ENCODE measurements at regions not wholly inside any gene's neighbourhood (a gene's known extent, or its start where the extent isn't known, plus 50 kb on each side); places are given as distances from the start of the nearest gene placed in this dataset.
"Not testable (repeated sequence)": the region's sequence is repeated elsewhere in the genome, so short reads cannot be mapped to it uniquely, and the experiment has no call there.

DNA sequence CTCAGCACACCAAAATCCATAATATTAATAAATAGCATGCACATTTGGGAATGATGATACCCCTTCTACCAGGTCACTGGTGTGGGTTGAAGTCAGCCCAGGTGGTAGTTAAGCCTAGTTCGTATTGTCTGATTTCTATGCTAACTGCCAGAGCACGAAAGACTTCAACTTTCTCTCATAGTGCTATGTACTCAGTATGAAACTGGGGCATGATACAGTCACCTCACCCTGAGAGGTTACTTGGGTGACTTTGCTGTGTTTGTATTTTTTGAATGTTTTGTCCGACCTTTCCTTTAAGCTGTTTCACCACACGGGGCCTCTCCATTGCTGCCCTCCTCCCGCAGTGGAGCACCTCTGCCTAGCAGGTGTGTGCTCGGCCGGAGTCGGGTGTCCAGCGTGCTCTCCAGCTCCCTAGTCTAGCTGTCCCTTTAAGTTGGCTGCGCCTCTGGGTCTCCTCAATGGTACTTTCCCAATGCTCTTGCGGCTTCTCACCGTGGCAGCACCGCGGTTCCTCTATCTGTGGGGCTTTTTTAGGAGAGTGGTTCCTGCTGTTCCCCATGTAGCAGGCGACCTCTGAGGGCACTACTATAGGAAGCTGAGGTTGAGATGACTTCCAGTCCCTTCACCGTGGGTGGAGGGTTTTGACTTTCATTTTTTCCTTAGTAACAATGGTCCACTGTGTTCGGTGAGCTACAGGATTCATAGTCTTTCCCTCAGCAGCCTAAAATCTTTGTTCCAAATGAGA lies 524.0 kb upstream of the PFKP start:
- no peak for DNase-seq (ENCODE audit: low read depth)

DNA sequence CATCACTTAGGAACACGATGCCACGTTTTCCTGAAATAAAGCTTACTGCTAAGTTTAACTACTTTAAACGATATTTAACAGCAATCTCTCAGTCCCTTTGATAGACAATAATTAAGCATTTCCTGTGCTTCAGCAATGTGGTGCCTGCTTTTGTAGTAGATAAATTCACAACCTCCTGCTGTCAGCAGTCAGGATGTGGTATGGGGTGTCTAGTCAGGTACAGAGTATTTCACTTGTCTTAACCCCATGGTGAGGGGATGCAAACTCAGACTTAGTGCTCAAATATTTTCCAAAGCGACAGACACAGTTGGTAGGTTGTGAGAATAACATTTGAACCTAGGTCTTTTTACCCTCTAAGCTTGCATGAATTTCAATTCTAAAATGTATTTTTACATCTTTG lies 526.2 kb upstream of the PFKP start:
- DNase-seq (ENCODE audit: low read depth): no peak

DNA sequence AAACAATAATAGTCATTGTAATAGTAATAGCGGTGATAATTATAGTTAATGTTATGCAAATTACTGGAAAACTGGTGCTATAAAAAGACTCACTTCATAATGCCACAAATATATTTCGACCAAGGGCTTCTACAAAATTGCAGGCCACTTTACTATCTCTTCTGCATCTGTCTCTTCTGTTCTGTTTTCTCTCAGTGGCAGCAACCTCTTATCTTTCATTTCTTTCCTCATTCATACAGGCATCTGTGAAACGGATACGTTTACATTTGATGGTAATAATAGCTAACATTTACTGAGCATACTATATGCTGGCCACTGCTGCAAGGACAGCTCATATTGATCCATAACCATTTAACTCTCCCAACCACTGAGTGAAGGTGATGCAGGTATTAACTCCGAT lies 537.4 kb upstream of the PFKP start:
- DNase-seq (ENCODE audit: low read depth): no peak

DNA sequence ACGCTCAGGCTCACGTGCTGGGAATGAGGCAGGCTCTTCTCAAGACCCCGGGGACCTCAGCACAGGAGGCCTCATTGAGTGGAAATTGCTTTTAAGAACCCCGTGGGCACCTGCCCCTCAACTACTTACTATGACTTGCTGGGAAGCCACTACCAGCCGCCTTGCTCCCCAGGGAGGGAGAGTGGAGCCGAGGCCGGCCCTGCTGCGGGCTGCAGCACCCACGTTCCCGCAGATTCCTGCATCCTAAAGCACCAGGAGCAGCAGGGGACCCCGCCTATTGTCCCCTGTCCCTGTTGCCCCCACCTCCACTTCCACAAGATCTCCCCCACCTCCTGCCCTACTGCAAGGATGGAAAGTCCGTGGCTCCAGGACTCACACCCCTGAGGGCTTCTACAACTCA lies 541.6 kb upstream of the PFKP start:
- no peak for DNase-seq (ENCODE audit: low read depth)

DNA sequence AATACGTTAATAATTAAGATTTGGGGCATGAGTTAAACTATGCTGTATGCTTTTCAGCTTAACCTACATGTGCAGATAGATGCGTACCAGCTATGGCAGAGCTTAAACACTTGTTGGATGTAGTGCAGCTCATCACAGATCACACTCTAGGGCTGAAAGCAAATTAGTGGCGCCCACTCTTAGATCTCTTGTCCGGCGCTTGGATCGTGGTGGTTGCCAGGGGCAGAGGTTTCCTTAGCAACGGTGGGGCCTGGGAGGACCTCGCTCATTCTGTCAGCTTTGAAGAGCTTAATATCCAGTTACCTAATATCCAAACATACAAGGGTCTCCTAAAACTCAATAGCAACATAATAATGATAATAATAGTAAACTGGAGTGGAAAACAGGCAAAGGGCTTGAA lies 548.2 kb upstream of the PFKP start:
- no peak for DNase-seq (ENCODE audit: low read depth)

DNA sequence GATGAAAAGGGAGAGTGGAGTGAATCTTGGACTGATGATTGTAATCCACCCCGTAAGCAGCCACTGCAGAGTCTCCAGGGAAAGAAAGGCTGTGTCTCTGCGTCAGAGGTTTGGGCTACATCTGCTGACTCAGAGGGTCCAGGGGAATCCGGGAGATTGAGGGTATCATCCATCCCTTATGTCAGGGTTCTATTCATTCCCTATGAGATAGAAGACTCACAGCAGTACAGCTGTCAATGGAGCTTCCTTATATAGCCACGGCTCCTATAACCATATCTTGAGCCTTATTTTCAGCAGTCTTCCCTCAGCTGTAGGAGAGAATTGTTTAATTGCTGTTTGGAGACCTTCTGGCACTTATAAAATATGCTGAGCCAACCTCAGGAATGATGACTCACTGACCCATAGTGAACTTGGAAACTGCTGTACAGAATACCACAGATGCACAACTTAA lies 558.2 kb upstream of the PFKP start:
- peak; percentile 44 for DNase-seq (ENCODE audit: low read depth)

DNA sequence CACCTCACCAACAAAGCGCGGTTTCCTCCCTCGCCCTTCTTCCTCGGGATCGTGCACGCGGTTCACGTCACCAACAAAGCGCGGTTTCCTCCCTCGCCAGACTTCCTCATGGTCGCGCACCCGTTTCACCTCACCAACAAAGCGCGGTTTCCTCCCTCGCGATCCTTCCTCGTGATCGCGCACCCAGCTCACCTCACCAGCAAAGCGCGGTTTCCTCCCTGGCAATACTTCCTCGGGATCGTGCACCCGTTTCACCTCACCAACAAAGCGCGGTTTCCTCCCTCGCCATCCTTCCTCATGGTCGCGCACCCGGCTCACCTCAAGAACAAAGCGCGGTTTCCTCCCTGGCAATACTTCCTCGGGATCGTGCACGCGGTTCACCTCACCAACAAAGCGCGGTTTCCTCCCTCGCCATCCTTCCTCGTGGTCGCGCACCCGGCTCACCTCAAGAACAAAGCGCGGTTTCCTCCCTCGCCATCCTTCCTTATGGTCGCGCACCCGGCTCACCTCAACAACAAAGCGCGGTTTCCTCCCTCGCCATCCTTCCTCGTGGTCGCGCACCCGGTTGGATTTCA lies 565.9 kb upstream of the PFKP start:
- not testable (repeated sequence) for DNase-seq (ENCODE audit: low read depth)

DNA sequence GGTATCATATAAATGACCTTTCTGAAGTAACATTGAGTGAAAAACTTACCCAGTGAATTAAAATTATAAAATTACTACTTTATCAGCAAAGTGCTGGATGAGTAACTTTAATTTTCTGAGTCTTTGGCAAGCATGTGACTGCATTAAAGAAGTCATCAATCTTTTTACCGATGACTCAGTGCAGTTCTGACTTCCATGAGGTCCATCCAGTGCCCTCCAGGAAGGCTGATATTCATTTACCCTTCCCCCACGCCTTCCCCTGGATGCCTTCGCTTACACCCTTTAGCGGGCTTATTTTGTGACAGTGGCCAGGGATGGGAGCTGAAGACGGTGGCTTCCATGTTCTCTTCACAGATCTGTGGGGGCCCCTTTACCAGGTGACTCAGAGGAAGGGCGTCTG lies 572.9 kb upstream of the PFKP start:
- no peak for DNase-seq (ENCODE audit: low read depth)

DNA sequence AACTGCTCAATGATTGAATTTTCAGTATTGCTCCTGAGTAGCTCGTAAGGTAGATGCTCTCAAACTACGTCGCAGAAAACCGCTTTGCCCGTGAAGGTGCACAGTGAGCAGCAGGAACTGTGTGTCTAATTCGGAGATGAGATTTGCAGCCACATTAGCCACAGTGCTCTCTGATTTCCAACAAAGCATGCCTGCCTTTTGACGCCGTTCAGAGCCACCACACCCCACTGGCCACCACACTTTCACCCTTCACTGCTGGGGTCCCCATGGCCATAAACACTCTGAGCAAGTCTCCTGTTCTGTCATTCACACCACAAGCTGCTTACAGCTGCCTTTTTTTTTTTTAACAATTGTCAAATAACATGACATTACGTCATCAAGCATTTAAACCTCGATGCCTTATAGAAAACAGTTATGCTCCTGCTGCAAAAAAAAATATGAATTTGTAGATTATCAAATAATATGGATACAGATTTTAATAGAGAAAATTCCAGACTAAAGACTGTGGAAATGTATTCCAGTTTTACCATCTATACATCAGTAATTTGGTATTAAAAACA lies 578.8 kb upstream of the PFKP start:
- DNase-seq (ENCODE audit: low read depth): no peak

DNA sequence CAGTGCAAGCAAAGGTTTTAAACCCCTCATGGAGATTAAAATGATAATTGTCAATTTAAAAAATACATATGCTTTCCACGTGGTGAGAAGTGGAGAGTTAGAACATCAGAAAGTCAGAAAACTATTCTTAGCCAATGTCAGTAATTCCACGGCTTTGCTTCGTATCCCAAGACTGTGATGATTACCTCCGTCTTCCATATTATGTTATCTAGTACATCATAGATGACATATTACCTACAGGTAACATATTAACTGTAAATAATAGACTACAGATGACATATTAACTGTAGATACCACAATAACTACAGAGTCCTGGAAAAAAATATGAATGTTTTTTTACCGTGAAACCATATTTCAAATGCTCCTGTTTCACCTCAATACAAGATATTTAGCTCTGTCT lies 579.4 kb upstream of the PFKP start:
- DNase-seq (ENCODE audit: low read depth): no peak

DNA sequence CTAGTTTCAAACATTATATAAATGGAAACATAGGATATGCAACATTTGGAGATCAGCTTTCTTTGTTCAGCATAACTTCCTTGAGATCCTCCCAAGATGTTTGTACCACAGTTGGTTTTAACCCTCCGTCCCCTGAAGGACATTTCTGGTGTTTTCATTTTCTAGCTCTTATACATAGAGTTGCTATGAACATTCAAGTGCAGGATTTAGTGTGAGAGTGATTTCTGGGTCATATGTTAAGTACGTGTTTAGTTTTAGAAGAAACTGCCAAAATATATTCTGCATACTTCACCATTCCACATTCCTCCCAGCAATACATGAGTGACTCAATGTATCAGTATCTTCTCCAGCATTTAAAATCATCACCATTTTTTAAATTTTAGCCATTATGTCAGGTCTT lies 588.7 kb upstream of the PFKP start:
- no peak for DNase-seq (ENCODE audit: low read depth)

DNA sequence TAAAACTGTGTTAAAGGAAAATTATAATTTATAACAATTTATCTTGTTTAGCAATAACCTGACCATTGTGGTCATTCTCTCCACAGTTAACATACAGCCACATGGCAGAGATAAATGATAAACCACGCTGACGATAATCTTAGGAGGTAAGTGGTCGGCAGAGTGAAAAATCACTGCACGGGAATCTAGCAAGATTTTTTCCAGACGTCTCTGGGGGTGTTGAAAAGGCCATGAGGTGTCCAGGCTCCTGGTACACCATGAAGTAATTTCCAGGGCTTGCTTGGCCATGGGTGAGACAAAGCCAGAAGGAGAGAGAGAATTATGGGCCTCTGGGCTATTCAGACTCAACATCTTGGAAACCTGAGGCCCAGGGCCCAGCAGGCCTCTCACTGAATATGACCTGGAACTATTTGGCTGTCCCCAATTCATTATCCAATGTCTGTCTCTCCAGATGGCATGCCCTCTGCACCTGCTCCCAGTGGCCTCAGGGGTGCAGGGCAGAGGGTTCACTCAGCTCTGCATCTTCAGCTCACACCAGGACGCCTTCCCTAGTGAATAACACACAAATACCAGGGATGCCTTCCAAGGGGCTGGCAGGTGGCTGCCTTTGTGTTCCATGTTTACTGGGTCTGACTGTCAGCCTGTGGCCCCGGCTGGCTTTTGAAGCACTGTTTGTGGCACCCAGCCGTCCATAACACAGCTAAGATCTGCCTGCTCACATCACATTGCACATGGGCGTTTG lies 590.4 kb upstream of the PFKP start:
- DNase-seq (ENCODE audit: low read depth): no peak

DNA sequence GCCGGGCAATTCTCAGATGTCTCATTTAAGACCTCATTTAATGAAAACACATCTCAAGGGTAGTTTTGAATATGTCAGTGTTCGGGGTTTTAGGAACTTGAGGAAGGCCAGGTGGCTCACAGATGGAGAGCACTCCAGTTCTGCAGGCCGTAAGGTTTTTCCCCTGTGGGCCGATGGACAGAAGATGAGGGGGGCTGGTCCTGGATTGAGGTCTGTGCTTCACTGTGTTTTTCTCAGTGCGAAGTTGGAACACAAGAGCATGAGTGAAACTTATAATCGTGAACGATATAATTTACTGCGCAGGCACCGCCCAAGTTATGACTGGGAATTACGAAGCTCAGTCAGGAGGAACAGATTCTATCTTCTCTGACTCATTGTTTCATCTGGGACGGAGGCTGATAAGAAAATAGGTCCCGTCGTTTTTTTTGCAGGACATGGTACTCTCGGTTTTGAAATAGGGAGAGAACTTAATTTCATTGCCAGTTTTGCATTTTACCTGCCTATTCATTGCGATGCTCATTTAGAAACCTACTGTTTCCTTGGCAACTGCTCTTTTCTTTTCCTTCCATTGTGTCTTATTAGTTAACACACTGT lies 591.0 kb upstream of the PFKP start:
- no peak for DNase-seq (ENCODE audit: low read depth)

DNA sequence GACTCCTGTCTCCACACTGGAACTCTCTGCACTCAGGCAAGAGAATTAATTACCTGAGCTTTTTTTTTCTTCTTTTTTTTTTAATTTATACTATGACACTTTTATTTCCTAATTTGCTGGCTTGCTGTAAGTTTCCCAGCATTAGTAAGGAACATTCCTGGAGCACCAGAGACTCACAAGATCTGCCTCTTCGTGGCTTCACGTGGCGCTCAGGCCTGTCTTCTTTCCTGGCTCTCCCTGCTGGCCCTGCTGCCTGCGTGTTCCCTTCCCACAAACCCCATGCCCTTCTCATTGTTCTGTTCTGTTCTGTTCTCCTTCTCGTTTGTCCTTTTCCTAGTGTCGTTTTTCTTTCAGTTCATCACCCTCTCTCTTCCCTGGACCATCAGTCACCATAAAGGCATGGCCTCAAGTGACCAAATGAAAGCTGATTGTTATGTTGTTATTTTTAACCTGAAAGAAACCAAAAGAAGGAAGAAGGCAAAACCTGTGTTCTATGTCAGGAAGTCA lies 591.6 kb upstream of the PFKP start:
- DNase-seq (ENCODE audit: low read depth): no peak

DNA sequence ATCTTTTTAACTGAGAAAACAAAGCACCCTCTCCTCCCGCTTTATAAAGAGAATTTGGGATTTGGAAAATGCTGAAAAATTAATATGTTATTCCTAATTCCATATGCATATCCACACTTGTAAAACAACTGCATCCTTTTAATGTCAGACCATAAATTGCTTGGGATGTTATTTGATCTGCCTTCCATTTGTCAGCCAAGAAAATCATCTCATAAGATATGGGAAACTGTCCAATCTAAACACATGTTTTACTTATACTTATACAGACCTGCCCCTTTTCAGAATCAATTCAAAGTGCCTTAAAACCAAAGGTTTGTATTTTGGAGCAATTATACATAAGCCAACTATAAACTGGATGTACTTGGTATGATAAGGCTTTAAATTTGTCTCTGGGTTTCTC lies 595.5 kb upstream of the PFKP start:
- no peak for DNase-seq (ENCODE audit: low read depth)

DNA sequence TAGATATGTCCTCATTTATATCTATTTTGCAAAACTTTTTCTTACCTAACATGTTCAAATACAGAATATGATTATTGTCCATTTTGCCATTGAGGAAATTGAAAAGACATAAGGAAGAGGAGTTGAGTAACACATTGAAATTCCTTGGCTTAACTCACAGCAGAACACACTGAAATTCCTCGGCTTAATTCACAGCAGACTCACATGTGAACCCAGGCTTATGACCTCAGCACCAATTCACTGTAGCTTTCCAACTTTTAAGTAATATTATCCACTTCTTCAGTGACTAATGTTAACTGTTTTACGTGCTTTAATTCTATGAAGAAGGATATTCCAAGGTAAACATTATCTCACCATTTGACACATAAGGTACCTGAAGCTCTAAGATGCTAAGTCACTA lies 597.5 kb upstream of the PFKP start:
- no peak for DNase-seq (ENCODE audit: low read depth)

DNA sequence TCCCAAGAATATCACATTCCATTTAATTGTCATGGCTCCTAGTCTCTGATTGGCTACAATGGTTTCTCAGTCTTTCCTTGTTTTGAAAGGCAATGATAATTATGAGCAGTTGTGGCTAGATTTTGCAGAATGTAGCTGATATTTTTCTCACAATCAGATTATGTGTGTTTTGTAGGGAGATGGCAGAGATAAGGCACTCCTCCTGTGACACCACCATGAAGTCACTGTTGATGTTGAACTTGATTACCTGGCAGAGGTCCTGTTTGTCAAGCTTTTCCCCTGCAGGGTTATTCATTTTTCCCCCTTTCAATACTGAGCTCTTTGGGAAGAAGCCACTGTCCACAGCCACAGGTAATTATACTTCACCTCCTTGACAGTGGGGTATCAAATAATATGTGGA lies 602.9 kb upstream of the PFKP start:
- no peak for DNase-seq (ENCODE audit: low read depth)

DNA sequence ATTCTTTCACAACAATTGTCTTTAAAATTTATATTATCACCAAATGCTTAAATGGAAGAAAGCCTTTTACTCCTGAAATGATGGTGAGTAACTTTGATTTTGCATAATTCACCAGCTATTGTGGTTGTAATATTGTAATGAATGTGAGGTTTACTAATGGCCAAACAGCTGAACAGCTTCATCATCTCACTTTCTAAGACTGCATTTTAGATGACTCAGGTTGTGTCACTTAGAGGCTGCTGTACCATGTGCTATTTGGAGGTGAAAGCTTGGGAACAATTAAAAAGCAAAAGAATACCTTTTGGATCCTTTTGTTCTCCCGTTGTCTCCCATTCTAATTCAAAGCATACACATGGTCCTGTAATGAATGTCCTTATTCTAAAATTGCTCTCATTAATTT lies 604.0 kb upstream of the PFKP start:
- no peak for DNase-seq (ENCODE audit: low read depth)

DNA sequence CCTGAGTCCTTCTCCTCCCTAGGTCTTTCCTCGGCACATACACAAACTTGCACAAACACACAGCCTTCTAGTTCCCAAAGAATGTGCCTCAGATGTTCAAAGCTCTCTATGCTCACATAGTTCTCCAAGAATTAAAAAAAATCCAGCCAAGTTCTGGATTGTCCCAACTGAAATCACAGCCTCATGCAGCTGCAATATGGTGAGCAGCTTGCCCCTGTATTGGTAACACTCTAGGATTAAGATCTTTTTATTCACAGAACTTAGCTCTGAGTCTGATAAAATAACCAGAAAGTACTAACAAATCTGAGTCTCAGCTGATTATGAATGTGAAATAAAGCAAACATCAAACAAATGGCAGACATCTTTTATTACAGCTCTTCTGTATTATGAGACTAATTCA lies 604.8 kb upstream of the PFKP start:
- no peak for DNase-seq (ENCODE audit: low read depth)

DNA sequence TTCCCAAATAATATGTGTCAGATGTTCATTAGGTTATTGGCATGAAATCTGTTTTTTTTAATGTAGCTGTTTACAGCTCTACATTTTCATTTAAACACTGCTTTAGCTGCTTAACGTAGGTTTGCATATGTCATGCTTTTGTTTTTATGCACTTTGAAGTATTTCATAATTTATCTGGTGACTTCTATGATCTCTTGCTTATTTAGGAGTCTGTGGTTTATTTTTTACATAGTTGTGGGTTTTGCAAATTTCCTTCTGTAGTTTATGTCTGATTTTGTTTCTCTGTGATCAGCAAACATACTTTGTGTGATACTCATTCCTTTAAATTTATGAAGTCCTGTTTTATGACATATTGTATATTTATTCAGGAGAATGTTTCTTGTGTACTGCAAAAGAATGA lies 606.5 kb upstream of the PFKP start:
- no peak for DNase-seq (ENCODE audit: low read depth)

DNA sequence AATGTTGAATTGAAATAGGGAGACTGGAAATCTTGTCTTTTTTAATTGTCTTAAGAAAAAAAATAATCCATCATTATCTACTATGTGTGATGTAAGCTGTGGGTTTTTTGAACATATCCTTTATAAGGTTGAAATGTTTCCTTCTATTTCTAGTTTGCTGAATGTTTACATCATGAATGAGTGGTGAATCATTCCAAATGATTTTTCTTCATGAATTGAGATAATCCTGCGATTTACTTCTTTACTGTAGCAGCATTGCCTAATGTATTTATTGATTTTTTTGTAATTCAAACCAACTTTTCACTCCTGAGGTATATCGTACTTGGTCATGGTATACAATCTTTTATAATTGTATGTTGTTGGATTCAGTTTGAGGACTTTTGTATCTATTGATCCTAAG lies 607.6 kb upstream of the PFKP start:
- DNase-seq (ENCODE audit: low read depth): no peak

DNA sequence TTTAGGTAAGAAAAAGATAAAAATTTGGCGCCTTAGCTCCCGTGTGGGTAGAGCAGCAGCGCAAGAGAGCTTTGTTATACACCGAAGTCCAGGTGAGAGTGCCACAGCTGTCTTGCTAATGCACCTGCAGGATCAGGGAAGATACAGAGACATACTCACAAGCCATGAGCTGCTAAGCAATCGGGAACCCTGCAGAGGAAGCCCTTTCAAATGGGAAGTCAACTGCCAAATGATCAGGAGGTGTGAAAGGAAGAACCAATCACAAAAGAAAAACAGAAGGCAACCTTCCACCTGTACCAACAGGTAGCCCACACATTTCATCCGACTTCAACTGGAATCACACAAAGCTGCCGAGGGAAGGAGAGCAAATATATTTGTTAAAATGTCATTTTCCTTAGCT lies 610.5 kb upstream of the PFKP start:
- no peak for DNase-seq (ENCODE audit: low read depth)

DNA sequence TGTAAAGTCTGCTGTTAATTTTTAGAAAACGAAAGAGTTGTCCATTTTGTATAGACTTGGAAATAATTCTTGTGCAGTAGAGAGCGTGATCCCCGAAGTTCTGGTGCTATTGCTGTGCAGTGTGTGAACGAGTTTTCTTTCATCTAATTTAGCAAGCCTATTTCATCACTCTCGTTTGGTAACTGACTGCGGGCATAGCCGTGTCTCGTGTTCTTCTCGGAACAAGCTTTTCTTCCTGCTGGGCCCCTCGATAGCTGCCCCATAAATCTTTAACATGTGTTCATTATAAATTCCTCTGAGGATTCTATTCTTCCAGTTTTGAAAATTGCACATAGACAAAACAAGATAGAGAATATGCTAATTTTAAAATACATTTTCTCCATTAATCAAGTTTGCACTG lies 622.0 kb upstream of the PFKP start:
- no peak for DNase-seq (ENCODE audit: low read depth)

Data from stromal cell of bone marrow (primary cell).